NCI-H2107 treated with DMSO at 0.1 percent for 48 hours (cell line): ENCODE measurements at regions not wholly inside any gene's neighbourhood (a gene's known extent, or its start where the extent isn't known, plus 50 kb on each side); places are given as distances from the start of the nearest gene placed in this dataset.

Source experiments
- DNase-seq: peaks from one replicate; lab custom pipeline; 2025; ENCODE audit not compliant: unreplicated experiment; lab: John Stamatoyannopoulos, UW

- DNase-seq = no peak
Measured at GRCh38 chr16:85370881-85371651, 242.1 kb upstream of the GSE1 start.

- DNase-seq = no peak
Measured at GRCh38 chr16:85371948-85372347, 241.2 kb upstream of the GSE1 start.

- no peak for DNase-seq
Measured at GRCh38 chr16:85372627-85373372, 240.3 kb upstream of the GSE1 start.

- no peak for DNase-seq
Measured at GRCh38 chr16:85373741-85374570, 239.2 kb upstream of the GSE1 start.

- no peak for DNase-seq
Measured at GRCh38 chr16:85374571-85374872, 238.6 kb upstream of the GSE1 start.

GRCh38 chr16:85375282-85375681 lies 237.8 kb upstream of the GSE1 start:
- DNase-seq = no peak

GRCh38 chr16:85376292-85377095 lies 236.6 kb upstream of the GSE1 start:
- DNase-seq = no peak

- DNase-seq = no peak
Measured at GRCh38 chr16:85377388-85378144, 235.6 kb upstream of the GSE1 start.

- no peak for DNase-seq
Measured at GRCh38 chr16:85378145-85379040, 234.7 kb upstream of the GSE1 start.

- DNase-seq = no peak
Measured at GRCh38 chr16:85379041-85380001, 233.8 kb upstream of the GSE1 start.

- DNase-seq = no peak
Measured at GRCh38 chr16:85380002-85380395, 233.1 kb upstream of the GSE1 start.

- no peak for DNase-seq
Measured at GRCh38 chr16:85380905-85381737, 232.0 kb upstream of the GSE1 start.

GRCh38 chr16:85381738-85382592 lies 231.2 kb upstream of the GSE1 start:
- DNase-seq = no peak

- DNase-seq = no peak
Measured at GRCh38 chr16:85382717-85383118, 230.4 kb upstream of the GSE1 start.

GRCh38 chr16:85383836-85384832 lies 229.0 kb upstream of the GSE1 start:
- DNase-seq = no peak
